ENCODE measurements at regions not wholly inside any gene's neighbourhood (a gene's known extent, or its start where the extent isn't known, plus 50 kb on each side); places are given as distances from the start of the nearest gene placed in this dataset.

GRCh38 chr15:38756441-38756840, 191.8 kb upstream of the RASGRP1 start:
- Histone ChIP-seq H3K4ac (replicated peaks; ENCODE audit: insufficient read length, low read depth, low read length) (no peak overlapping the region), H4K5ac (ENCODE audit: insufficient read length, low read depth, low read length) (no peak overlapping the region), H3K23ac (ENCODE audit: insufficient read length) (no peak overlapping the region), H3K14ac (ENCODE audit: insufficient read length) (no peak overlapping the region), H3K4me3 (ENCODE audit: extremely low read depth in 1 of 4, insufficient read depth in 2 of 4, low read depth in 3 of 4, low read length in 4 of 4) (no peak overlapping the region), H2BK5ac (ENCODE audit: low read depth, low read length) (no peak overlapping the region), H3K4me2 (ENCODE audit: insufficient read depth in 1 of 2, low read depth in 2 of 2, low read length in 2 of 2) (no peak overlapping the region), H3K27ac (ENCODE audit: low read depth, low read length) (no peak overlapping the region), H4K91ac (replicated peaks; ENCODE audit: insufficient read length, low read length) (no peak overlapping the region), H4K20me1 (replicated peaks in 1 of 2; ENCODE audit: control insufficient read depth in 1 of 2, insufficient read depth in 2 of 2, low read length in 2 of 2) (no peaks in the 10 kb centered on the region), H2BK12ac (ENCODE audit: low read depth, low read length) (no peak overlapping the region), H2BK20ac (ENCODE audit: low read length) (no peak overlapping the region), H3K9me3 (ENCODE audit: insufficient read depth in 2 of 2, low read depth in 1 of 2, low read length in 1 of 2) (no peaks in the 10 kb centered on the region), H3K56ac (replicated peaks; ENCODE audit: insufficient read length, low read depth, low read length) (no peak overlapping the region), H2AFZ (ENCODE audit: low read length) (no peak overlapping the region), H4K8ac (ENCODE audit: extremely low read depth, insufficient read depth, low read length) (no peak overlapping the region), H3K27me3 (replicated peaks in 1 of 4; ENCODE audit: control insufficient read depth in 3 of 4, extremely low read depth in 1 of 4, insufficient read depth in 3 of 4, low read length in 3 of 4) (no peaks in the 10 kb centered on the region), H3K36me3 (ENCODE audit: control insufficient read depth in 2 of 4, insufficient read depth in 4 of 4, low read length in 3 of 4) (no peaks in the 10 kb centered on the region), H3K9ac (replicated peaks in 1 of 4; ENCODE audit: extremely low read depth in 1 of 4, low read depth in 3 of 4, low read length in 3 of 4) (no peak overlapping the region), H3K79me1 (ENCODE audit: low read depth, low read length) (no peaks in the 10 kb centered on the region), H3K79me2 (ENCODE audit: control insufficient read depth in 1 of 2, insufficient read depth in 2 of 2, low read length in 2 of 2) (no peaks in the 10 kb centered on the region), H2BK15ac (ENCODE audit: low read length) (no peak overlapping the region), H3K4me1 (replicated peaks in 1 of 4; ENCODE audit: control insufficient read depth in 3 of 4, insufficient read depth in 4 of 4, low read length in 3 of 4) (no peaks in the 10 kb centered on the region), H2BK120ac (replicated peaks; ENCODE audit: low read depth, low read length) (no peak overlapping the region), H3K23me2 (ENCODE audit: low read depth, low read length) (no peaks in the 10 kb centered on the region), H2AK5ac (ENCODE audit: low read depth, low read length) (no peak overlapping the region), H3K18ac (ENCODE audit: extremely low read depth, low read length) (no peak overlapping the region)
- CTCF ChIA-PET (ENCODE audit: partially characterized antibody): no interaction called here
- no peak for TF ChIP-seq SUZ12 (IDR thresholded peaks at IDR 0.05; ENCODE audit: low read length)
- no peak for TF ChIP-seq CBX5 (IDR thresholded peaks at IDR 0.05; ENCODE audit: low read depth, low read length)
- no peak for TF ChIP-seq SP2 (IDR thresholded peaks at IDR 0.05; ENCODE audit: low read length)
- TF ChIP-seq BRCA1 (IDR thresholded peaks at IDR 0.05; ENCODE audit: low read depth, low read length): no peak
- TF ChIP-seq RFX5 (IDR thresholded peaks at IDR 0.05; ENCODE audit: borderline replicate concordance, low read depth, low read length): no peak
- TF ChIP-seq USF2 (IDR thresholded peaks at IDR 0.05; ENCODE audit: low read length): no peak
- no peak for TF ChIP-seq RNF2 (IDR thresholded peaks at IDR 0.05; ENCODE audit: borderline replicate concordance, low read depth, low read length, missing control alignments, poor library complexity, severe bottlenecking)
- TF ChIP-seq KDM5A (IDR thresholded peaks at IDR 0.05; ENCODE audit: low read length): no peak
- TF ChIP-seq BCL11A (IDR thresholded peaks at IDR 0.05; ENCODE audit: low read depth in 2 of 2, low read length in 2 of 2): no peak
- no peak for TF ChIP-seq POLR2A (IDR thresholded peaks at IDR 0.05; ENCODE audit: control extremely low read depth in 1 of 2, low read depth in 2 of 2, low read length in 2 of 2)
- TF ChIP-seq SRF (IDR thresholded peaks at IDR 0.05; ENCODE audit: low read depth, low read length): no peak
- TF ChIP-seq GABPA (IDR thresholded peaks at IDR 0.05; ENCODE audit: borderline replicate concordance, insufficient read depth, low read length): no peak
- 95% methylated on average over 5 of the region's 5 CpGs; no CpG with 5 or more reads in 1 of the 2 experiments for WGBS, 2 experiments (ENCODE audit: extremely low coverage in 1 of 2, insufficient coverage in 1 of 2, insufficient read length in 1 of 2, insufficient replicate concordance in 2 of 2, low coverage in 1 of 2, low lambda C conversion rate in 2 of 2, missing lambda C conversion rate in 1 of 2)
- DNase-seq (ENCODE audit: low read depth in 1 of 2, low spot score in 2 of 2) (no peak), FAIRE-seq (no peak)
- POLR2A ChIA-PET (ENCODE audit: partially characterized antibody): no interaction called here
